Middle frontal gyrus (tissue), 1 donor: ENCODE measurements at regions not wholly inside any gene's neighbourhood (a gene's known extent, or its start where the extent isn't known, plus 50 kb on each side); places are given as distances from the start of the nearest gene placed in this dataset.
"Not testable (repeated sequence)": the region's sequence is repeated elsewhere in the genome, so short reads cannot be mapped to it uniquely, and the experiment has no call there.

ENCODE experiments used
- DNase-seq: peaks from one replicate; pipeline ENCODE4 v3.0.0-alpha.2; 2015; ENCODE audit warnings: low spot score; ENCODE audit errors: extremely low spot score

DNA sequence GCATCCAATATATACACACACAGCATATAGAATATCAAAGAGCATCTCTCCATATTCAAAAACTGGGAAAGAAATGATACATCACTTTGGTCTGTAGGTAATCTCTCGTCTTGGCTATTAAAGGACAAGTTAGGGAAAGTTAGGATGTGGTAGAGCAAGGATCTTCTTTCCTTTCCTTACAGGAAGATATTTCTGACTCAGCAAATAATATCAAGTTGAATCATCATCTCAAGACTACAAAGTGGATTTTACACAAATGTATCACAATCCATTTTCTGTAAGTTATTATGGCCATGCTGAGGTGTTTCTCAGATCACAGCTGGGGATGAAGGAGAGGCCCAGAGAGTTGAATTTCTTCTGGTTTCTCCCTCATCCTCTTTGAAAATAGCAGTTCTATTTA is 651.7 kb upstream of the CCNG1 start:
- DNase-seq = no peak

DNA sequence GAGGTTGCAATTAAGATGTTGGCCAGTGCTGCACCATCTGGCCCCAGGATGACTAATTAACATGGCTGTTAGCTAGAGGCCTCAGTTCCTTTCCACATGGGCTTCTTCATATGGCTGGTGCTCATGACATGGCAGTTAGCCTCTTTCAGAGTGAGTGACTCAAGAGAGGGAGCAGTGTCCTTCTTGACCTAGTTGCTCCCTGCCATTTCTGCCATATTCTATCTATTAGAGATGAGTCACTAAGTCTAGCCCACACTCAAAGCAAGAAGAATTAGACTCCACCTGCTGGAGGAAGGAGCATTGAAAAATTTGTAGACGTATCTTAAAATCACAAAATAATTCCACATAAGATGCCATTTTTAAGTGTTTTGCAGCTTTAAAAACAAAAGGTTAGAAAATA is 651.2 kb upstream of the CCNG1 start:
- DNase-seq = no peak

DNA sequence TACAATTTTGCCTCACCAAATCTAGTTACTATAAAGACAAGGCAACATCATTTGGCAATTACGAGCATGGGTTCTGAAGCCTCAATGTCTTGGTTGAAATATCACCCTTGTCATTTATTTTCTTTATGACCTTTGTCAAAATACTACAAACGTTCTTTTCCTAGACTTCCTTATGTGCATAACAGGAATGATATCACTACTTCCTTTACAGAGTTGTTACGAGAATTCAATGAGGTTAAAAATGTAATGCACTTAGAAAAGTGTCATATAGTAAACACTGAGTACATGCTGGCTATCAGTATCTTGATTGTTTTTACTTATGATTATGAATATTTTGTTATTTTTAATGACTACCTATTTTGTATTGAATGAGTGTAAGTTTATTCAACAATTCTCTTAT is 640.9 kb upstream of the CCNG1 start:
- DNase-seq = no peak

DNA sequence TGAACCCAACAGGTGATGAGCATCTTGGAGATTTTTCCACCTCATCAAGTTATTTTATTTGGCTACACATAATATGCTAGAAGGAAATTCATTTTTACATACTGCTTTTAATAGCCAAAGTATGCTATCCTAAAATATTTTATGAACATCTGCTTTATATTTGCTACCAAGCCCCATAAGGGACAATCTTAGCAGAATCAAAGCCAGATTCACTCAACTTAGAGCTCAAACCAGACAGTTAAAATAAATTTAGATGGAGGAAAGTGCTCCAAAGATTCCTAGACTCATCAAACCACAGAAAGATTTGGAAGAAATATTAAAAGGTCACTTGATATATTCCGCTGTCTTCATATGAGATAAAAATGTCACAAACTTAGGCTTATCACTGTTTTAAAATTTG is 637.1 kb upstream of the CCNG1 start:
- DNase-seq = no peak

DNA sequence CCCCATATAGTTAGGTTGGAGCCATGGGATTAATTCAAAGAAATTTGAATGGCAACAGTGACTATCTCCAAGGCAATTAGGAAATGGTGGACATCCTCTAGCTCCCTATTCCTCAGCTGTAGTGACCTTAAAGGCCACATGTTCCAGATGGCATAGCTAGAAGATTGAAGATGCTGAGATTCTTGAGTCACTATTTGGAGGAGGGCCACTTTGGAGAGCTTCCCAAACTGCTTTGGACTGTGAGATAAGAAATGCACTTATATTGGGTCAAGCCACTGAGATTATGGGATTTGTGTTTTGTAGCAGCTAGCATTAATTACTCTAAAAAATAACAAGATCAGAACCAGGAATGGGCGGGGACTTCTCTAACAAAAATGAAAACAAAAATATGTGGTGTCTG is 636.2 kb upstream of the CCNG1 start:
- DNase-seq = no peak

DNA sequence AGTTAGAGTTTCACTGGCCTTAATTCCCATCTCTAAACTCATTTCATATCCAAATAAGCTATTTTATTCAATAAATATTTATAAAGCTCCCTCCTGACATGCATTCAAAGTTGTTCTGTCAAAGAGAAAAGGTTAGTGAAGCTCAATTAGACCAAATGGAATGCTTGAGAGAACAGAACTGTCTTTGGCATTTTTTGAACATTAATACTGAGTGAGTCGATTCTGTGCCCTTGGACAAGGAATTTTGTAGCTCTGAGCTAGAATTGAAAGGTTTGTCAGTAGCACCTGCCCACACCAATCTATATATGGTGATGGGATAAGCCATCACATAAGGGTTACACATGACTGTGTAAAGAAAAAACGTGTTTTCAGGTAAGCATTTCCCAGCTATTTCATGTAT is 631.2 kb upstream of the CCNG1 start:
- no peak for DNase-seq

DNA sequence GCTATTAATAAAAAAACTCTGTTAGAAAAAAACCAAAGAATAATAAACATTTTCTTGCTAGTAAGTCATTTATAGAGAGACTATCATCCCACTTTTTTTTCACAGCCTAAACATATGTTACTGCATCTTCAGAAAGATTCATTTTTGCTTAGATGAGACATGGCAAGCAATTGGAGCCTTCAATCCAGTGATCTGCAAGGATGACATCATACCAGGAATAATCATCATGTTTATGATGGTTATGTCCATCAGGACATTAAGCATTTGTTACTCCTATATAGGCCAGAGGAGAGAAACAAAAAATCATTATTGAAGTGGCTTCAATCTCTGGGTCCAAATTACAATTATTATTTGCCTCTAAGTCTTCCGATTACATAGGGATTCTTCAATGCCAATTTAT is 626.3 kb upstream of the CCNG1 start:
- no peak for DNase-seq

DNA sequence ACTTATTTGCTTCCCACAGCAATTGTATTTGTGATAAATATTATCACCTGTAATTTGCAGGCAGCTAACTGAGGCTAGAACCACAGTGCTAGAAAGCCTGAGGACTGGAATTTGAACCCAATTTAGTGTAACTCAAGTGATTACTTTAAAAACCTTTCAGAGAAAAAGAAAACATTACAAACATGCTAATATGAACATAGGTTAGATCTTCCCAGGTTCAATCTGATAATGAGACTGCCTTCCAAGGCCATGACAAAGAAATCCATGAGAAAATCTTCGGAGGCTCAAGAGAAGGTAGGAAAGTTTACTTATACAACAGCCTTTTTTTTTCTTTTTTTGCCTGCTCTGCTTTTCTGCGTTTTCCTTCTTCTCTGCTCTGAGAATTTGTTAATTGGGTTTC is 620.6 kb upstream of the CCNG1 start:
- DNase-seq = no peak

DNA sequence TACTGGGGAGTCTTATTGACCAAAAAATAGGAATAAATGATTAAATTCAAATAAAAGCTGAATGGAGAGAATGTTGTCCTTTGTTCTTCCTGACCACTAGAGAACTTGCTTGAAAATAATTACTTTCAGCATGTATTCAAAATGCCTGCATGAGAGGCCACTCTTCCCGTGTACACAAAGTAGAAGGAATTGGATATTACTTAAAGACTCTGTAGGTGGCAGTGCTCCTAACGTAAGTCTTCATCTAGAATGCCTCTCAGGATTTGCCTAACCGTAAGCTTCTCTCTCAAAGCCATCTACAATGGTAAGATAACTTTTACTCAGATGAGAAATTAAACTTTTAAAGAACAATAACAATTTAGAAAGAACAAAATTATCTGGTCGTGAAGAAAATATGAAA is 620.0 kb upstream of the CCNG1 start:
- DNase-seq = no peak

DNA sequence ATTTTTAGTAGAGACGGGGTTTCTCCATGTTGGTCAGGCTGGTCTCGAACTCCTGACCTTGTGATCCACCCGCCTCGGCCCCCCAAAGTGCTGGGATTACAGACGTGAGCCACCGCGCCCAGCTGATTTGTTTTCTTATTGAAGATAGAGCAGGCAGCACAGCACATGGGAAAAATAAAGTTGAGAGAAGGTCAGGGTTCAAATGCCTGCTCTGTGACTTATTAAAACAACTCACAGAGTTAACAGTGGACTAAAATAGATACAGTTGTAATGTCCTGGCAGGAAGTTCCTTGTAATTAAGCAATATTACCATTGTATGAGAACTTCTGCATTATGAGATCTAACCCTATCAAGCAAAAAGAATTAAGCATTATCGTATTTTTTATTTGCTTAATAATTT is 615.7 kb upstream of the CCNG1 start:
- DNase-seq = not testable (repeated sequence)

DNA sequence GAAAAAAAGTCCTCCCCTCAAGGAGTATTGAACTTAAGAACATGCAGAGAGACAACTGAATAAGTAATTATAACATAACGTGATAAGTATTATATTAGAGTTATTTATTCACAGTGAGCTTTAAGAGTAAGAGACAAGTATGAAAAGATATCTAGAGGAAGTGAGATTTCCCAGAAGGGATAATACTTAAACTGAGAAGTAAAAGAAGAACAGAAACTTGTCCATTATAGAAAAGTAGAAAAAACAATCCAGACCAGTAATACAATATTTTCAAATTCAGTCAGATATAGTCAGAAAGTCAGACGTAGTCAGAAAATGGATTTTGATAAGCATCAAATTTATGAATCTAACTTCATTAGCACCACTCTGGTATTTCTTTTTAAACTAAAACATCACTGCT is 613.0 kb upstream of the CCNG1 start:
- no peak for DNase-seq

DNA sequence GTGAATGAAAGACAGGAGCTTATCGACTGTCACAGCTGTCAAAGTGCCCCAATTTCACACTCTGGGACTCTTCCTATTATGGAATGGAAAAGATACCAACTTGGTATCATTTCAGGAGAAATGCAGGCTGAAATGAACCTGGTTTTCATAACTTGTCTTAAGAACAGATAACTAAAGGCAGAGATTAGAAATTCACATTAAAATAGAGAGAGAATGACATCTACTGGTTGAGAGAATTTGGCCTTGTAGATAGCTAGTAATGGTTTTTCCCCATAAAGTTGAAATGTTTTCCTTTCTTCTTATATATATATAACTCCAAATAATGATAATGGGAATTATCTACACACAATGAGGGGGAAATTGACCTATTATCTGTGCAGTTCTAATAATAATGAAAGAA is 600.2 kb upstream of the CCNG1 start:
- no peak for DNase-seq

DNA sequence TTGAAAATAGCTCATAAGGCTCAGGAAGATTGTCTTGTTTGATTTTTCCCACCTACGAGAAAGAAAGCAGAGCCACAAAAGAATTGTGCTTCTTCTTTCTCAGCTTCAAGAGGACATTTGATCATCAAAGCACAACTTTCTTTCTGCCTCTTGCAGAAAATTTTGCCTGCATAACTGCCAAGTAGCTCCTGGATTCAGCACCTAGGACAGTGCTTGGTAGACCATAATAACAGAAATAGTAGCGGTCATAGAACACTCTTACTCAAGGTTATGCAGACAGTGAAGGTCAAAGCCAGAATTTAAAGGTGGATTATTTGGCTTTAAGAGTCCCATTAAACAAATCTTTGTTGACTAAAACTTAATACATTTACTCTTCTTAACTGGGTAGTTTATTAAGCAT is 594.7 kb upstream of the CCNG1 start:
- no peak for DNase-seq

DNA sequence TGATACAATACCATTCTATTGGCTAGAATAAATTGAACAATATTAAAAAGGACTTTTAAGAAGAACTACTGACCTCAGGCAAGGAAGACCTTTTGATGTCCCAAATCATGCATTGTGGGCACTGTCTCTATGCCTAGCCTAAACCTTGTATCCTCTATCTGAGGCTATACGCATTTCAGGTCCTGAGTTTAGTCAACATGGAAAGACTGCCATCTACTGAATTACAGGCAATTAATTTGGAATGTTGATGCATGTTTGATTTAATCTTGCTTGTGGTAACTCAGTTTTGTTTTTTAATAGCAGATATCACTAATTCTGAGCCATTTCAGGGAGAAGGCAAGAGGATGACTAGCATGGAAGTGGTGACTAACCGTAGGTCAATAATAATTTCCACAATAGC is 585.3 kb upstream of the CCNG1 start:
- DNase-seq = no peak

DNA sequence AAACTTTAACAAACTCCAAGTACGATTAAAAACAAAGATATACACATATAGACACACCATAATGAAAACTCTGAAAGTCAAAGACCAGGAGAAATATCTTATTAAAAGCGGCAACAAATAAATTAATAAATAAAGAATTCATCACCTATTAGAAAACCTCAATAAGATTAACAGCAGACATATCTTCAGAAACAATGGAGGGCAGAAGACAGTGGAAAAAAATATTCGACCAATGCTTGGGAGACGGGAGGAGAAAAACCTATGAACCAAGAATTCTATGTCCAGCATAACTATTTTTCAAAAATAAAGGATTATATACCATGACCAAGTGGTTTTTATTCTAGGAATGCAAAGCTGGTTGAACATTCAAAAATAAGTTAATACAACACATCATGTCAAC is 578.6 kb upstream of the CCNG1 start:
- no peak for DNase-seq

DNA sequence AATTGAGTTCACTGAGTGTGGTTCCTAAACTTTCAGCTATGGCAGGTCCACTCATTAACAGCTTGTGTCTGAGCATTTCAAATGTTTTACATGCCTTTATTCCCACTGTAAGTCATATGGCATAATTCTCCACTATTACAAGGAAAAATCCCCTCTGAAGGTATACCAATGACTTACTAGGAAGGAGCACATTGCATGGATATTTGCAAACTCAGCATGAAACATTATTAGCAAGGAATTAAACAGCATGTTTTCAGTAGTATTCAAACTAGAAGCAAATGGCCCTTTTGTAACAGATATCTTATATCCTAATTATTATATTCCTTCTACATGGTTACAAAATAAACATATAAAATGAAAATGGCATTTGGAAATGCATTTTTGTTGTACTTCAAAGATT is 566.4 kb upstream of the CCNG1 start:
- no peak for DNase-seq

DNA sequence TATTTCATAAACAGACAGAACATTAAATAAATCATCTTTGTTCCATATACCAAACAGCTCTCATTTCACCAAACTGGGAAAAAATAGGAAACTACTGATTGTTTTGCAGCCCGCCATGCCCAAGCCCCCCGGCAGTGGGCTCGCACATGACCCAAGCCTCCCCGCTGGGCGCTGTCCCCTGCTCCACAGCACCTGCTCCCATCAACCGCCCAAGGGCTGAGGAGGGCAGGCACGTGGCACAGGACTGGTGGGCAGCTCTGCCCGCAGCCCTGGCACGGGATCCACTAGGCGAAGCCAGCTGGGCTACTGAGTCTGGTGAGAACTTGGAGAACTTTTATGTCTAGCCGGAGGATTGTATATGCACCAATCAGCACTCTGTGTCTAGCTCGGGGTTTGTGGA is 554.8 kb upstream of the CCNG1 start:
- DNase-seq = no peak

DNA sequence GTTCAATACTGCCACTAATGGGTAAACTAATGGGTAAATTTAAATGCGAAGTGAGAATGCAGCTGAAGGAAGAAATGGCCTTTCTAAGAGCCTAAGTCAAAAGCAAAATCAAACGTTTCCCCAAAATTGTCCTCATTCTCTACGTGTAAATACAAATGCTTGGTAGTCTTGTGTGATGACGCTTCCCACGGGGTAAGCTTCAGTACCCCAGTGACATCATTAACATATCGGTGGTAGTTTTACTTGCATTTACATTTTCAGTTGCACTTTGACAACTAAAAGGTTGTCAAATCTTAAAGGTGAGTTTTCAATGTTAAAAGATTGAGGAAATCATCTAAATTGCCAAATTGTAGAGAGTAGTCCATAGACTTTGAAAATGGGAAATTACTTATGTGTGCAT is 550.7 kb upstream of the CCNG1 start:
- no peak for DNase-seq

DNA sequence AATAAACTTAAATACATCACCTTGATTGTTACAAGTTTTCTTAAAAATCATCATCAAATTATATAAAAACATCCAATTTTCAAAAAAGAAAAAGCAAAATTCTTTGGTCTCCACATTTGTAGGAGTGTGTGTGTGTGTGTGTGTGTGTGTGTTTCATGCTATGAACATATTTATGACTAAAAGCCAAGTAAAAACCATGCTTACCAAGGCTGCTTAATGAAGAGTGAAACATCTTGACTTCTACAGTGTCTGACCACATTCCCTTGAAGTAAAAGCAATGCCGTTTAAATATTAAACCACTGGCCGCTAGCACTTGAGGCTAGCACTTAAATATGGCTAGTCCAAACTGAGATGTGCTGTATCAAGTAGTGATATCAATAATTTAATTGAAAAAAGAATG is 549.1 kb upstream of the CCNG1 start:
- no peak for DNase-seq

DNA sequence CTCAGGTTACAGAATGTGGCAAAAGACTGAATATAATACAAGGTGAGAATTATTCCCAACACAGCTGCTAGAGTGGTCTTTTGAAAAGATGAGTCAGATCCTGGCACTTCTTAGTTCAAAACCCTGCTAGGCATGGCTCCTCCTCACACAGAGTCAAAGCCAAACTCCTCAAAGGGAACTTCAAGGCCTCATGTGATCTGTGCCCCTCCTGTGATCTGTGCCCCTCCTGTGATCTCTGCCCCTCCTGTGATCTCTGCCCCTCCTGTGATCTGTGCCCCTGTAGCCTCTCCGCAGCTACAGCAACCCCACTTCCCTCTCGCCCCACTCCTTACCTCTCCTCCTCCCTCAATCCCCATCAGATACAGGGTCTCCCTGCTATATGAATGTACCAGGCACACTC is 525.5 kb upstream of the CCNG1 start:
- DNase-seq = no peak

DNA sequence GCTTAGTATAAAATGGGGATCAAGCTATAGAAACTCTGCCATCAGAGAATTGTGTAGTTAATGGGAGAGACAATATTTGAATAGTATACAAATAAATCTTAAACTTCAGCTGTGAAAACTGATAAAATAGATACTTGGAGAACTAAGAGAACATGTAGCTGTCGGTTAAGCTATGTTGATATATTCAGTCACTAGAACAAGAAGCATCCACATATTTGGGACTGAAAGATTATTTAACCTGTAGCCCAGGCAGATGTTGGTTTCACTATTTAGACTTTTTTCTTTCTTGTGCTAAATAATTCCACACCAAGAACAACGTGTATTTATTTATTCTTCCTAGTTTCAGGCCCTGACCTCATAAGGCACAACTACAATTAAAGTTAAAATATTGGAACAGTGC is 521.0 kb upstream of the CCNG1 start:
- DNase-seq = no peak

DNA sequence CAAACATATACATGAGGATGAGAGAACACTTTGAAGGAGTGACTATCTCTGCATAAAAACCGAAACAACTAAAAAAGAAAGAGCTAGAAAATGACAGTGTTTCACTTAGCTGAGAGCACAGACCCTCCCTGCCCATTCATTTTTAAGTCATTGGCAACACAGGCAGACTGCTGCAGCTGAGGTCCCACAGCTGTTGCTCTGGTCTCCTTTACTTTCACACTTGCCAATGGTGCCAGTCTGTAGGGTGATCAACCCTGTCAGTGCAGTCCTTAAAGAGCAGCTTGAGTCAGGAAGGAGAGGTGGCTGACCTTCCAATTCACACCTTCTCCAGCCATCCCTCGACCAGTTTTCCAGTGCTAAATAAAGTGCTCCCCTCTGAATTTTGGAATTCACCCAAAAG is 508.3 kb upstream of the CCNG1 start:
- no peak for DNase-seq

DNA sequence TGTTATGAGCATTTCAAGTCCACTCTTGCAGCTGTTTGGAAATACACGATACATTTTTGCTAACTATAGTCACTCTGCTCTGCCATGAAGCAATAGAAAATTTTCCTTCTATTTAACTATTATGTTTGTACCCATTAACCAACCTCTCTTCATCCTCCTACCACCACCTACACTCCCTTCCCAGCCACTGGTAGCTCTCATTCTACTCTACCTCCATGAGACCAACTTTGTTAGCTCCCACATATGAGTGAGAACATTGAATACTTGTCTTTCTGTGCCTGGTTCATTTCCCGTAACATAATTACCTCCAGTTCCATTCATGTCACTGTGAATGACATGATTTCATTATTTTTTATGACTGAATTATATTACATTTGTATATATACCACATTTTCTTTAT is 505.9 kb upstream of the CCNG1 start:
- no peak for DNase-seq

DNA sequence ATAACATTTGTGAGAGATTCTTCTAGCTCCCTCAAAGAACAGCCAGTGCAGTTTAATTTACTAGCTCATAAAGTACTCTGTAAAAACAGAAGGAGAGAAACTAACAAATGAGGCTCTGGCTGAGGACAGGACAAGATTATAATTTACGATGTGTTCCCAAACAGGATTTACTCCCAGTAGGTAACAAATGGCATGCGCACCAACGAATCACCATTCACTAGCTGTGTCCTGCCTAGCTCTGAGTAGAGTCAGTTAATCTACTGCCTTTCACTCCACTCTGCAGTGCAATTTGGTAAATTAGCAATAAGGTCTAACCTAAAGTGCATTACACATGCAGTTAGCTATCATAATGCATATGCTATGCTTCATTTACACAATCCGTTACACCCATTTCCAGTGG is 497.4 kb upstream of the CCNG1 start:
- DNase-seq = no peak

DNA sequence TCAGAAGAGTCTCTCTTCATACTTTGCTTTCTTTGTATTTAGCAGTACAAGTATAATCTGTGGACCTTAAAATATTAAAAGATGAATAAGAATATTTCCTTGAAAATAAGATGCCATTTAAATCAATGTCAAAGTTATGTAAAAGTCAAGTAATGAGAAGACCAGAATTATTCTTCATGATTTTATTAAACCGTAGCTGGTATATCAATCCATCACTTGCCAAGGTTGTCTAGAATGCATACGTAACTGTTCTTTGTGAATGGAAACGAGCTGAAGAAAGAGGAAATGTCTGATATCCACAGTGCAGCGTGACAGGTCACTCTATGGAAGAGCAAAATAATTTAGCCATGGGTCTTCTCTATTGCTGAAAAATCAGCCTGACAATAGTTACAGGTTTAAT is 488.7 kb upstream of the CCNG1 start:
- DNase-seq = no peak
